Upper lobe of right lung (tissue), 1 donor: ENCODE measurements at regions not wholly inside any gene's neighbourhood (a gene's known extent, or its start where the extent isn't known, plus 50 kb on each side); places are given as distances from the start of the nearest gene placed in this dataset.
"Not testable (repeated sequence)": the region's sequence is repeated elsewhere in the genome, so short reads cannot be mapped to it uniquely, and the experiment has no call there.

Experiments used
- ATAC-seq: fragments of 200-7000 bp; cut with Tn5 transposase; one replicate; pipeline ENCODE4 v1.9.1; 2020; ENCODE audit warnings: mild to moderate bottlenecking, moderate library complexity
- DNase-seq: peaks from one replicate; pipeline ENCODE4 v3.0.0-alpha.2; 2020
- H3K27ac ChIP-seq: fragments of 200-600 bp; one replicate; pipeline ENCODE4 v1.8.0; 2022
- H3K27me3 ChIP-seq: fragments of 200-600 bp; one replicate; pipeline ENCODE4 v1.8.0; 2022; ENCODE audit warnings: mild to moderate bottlenecking
- H3K36me3 ChIP-seq: fragments of 200-600 bp; one replicate; pipeline ENCODE4 v1.8.0; 2022
- H3K4me1 ChIP-seq: fragments of 200-600 bp; one replicate; pipeline ENCODE4 v1.8.0; 2022
- H3K4me3 ChIP-seq: fragments of 200-600 bp; one replicate; pipeline ENCODE4 v1.8.0; 2022; ENCODE audit warnings: mild to moderate bottlenecking
- H3K9me3 ChIP-seq: fragments of 200-600 bp; one replicate; pipeline ENCODE4 v1.8.0; 2022
- CTCF ChIP-seq: fragments of 200-600 bp; IDR thresholded peaks from one replicate; pipeline ENCODE4 v1.8.0; 2022; ENCODE audit warnings: antibody characterized with exemption
- intact Hi-C: fragments of 100-400 bp; cut with DNase I; formaldehyde crosslinking; loops from one replicate; pipeline ENCODE4 v1.11.0; 2022
- donor health status: DM: no; HTN: yes; CAD: no; lungs with severe emphysema.

GRCh38 chr12:42728287-42728686 lies 138.7 kb upstream of the PRICKLE1 start:
- TF ChIP-seq CTCF = no peak
- ATAC-seq = no peak

GRCh38 chr12:42725809-42726208 lies 136.3 kb upstream of the PRICKLE1 start:
- H3K4me3 ChIP-seq = no peak overlapping the region
- H3K4me1 ChIP-seq = no peaks in the 10 kb centered on the region
- intact Hi-C loops = no loop called here
- H3K36me3 ChIP-seq = no peaks in the 10 kb centered on the region
- no peak overlapping the region for H3K27ac ChIP-seq
- H3K27me3 ChIP-seq = no peaks in the 10 kb centered on the region
- no peaks in the 10 kb centered on the region for H3K9me3 ChIP-seq
- TF ChIP-seq CTCF = no peak
- DNase-seq (no peak), ATAC-seq (no peak)

More at GRCh38 chr12:42728287-42728686, 138.7 kb upstream of the PRICKLE1 start:
- no peaks in the 10 kb centered on the region for H3K36me3 ChIP-seq
- no peak overlapping the region for H3K4me3 ChIP-seq
- no peaks in the 10 kb centered on the region for H3K4me1 ChIP-seq
- intact Hi-C loops = no loop called here
- DNase-seq = no peak
- H3K27me3 ChIP-seq = no peaks in the 10 kb centered on the region
- no peaks in the 10 kb centered on the region for H3K9me3 ChIP-seq
- H3K27ac ChIP-seq = no peak overlapping the region

- intact Hi-C loops = no loop called here
- Histone ChIP-seq H3K36me3 (no peaks in the 10 kb centered on the region), H3K9me3 (no peaks in the 10 kb centered on the region), H3K4me1 (no peaks in the 10 kb centered on the region), H3K27me3 (no peaks in the 10 kb centered on the region), H3K4me3 (no peak overlapping the region), H3K27ac (no peak overlapping the region)
- TF ChIP-seq CTCF = no peak
- ATAC-seq (peak; percentile 21), DNase-seq (no peak)
Observed at GRCh38 chr12:42716491-42716891, 126.9 kb upstream of the PRICKLE1 start.

- H3K27ac ChIP-seq, ATAC-seq, intact Hi-C loops, DNase-seq, H3K9me3 ChIP-seq, H3K4me1 ChIP-seq, H3K36me3 ChIP-seq, H3K4me3 ChIP-seq, H3K27me3 ChIP-seq: not testable (repeated sequence)
Observed at GRCh38 chr12:42713566-42713965, 124.0 kb upstream of the PRICKLE1 start.

GRCh38 chr12:42708374-42708773 lies 118.8 kb upstream of the PRICKLE1 start:
- H3K27me3 ChIP-seq, intact Hi-C loops, H3K27ac ChIP-seq, H3K9me3 ChIP-seq, H3K36me3 ChIP-seq, H3K4me3 ChIP-seq, ATAC-seq, DNase-seq, H3K4me1 ChIP-seq: not testable (repeated sequence)

GRCh38 chr12:42707312-42708226 lies 118.0 kb upstream of the PRICKLE1 start:
- no peak for DNase-seq
- H3K4me1 ChIP-seq = peaks cover 2% of the 10 kb centered on the region
- ATAC-seq = no peak
- intact Hi-C loops = no loop called here
- no peak for TF ChIP-seq CTCF
- no peak overlapping the region for H3K4me3 ChIP-seq
- H3K27ac ChIP-seq = no peak overlapping the region
- no peaks in the 10 kb centered on the region for H3K36me3 ChIP-seq
- H3K27me3 ChIP-seq = no peaks in the 10 kb centered on the region
- H3K9me3 ChIP-seq = no peaks in the 10 kb centered on the region
